Stimulated activated CD4-positive, alpha-beta T cell treated with anti-CD3 and anti-CD28 coated beads, Interleukin-12 subunit alpha, Interleukin-12 subunit beta, amount 100 ng/mL, for 48 hours (primary cell): ENCODE measurements at regions not wholly inside any gene's neighbourhood (a gene's known extent, or its start where the extent isn't known, plus 50 kb on each side); places are given as distances from the start of the nearest gene placed in this dataset.

Experiments used
- DNase-seq, 3 donors: peaks; one replicate each; pipeline ENCODE4 v3.0.0-alpha.2; 2020; ENCODE audit warnings: low read depth in 2 of 3, low spot score in 1 of 3

DNA sequence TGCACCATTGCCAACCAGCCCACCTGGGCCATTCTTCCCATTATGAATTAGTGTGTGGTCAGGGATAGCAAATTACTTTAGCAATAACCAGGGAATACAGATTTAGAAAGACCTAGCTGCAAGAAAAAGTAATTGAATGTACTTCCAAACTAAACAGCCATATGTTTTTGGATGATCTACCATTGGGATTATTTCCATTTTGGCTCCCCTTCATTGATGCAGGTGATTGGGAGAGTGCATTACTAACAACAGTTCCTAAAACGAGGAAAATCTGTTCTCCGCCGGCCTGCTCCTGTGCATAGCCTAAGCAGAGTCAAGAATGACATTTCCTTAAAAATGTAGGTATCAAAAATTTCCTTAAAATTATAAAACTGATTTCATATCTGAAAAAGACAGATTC is 58.5 kb downstream of the MAIP1 start:
- DNase-seq = no peak

DNA sequence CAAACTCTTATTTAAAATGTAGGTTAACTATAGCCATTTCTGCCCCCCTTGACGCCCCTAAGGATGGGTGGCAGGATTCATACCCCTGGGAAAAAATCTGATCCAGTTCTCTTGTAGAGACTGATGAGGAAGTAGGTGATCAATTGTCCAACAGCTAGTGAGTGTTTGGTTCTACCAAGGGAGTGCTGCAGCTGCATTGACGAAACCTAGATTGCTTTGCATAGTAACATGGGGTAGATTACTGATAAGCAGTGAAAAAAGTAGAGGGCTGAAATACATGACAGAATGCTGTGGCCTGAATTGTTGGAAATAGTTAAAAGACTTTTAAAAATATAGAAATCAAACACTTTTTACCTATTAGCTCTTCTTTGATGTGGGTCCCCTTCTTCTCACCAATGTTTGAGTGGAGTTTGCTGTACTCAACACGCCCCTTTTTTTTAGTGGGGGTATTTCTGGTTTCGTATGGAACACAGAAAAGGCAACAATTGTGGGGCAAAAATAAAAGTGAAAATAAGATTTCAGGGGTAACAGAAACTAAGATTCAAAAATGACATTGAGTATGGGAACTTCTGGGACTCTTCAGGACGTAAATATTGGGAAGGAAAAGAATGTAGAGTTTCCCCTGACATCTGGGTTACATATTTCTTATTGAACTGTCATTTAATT is 66.2 kb downstream of the MAIP1 start:
- DNase-seq = no peak

DNA sequence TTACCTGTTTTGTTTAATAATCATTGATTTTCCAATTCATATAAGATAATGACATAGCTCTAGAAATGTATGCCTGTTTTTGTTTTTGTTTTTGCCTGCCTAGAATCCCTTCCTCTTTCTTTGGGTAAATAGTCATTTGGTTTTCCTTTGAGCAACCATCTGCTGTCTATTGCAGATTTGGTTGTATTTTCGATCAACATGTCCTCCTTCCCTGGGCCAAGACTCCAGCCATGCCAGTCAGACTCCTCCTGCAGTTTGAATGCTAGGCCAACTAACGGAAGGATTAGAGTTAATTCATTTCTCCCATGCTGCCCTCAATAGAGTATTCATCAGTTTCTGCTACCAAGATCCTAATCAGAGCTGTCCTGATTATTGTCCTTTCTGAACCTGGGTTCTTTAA is 67.1 kb downstream of the MAIP1 start:
- DNase-seq = no peak

DNA sequence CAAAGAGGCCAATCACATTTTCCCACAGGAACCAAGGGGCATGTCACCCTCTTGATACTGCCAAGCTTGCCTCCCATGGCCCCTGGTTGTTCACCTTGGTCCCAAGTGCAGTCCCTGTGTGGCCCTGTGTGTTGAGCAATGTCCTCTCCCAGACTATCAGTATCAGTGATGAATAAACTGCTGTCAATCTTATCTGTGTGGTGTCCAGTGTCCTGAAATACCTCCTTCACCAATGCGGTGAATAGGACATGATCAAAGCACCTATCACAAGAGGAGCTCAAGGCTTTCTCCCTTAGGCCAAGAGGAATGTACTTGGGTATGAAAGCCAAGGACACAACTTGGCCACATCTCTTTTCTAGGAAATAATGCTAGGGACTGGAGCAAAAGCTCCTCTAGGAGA is 68.2 kb downstream of the MAIP1 start:
- DNase-seq = no peak

DNA sequence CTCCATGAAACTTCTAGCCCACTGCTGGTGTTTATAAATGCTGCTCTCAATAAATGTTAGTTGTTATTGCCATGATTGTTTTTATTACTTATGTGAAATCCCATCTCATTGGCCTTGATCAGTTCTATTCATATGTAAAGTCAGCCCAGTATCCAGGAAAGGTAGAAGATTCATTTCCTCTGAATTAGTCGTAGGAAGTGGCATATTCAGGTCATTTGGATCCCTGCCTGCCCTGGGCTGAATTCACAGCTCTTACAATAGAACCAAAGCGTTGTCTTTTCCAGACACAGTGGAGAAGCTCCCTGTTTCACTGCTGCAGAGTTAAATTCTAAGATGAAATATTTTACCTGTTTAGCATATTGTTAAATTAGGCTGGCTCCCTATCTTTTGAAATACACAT is 70.3 kb downstream of the MAIP1 start:
- no peak for DNase-seq

DNA sequence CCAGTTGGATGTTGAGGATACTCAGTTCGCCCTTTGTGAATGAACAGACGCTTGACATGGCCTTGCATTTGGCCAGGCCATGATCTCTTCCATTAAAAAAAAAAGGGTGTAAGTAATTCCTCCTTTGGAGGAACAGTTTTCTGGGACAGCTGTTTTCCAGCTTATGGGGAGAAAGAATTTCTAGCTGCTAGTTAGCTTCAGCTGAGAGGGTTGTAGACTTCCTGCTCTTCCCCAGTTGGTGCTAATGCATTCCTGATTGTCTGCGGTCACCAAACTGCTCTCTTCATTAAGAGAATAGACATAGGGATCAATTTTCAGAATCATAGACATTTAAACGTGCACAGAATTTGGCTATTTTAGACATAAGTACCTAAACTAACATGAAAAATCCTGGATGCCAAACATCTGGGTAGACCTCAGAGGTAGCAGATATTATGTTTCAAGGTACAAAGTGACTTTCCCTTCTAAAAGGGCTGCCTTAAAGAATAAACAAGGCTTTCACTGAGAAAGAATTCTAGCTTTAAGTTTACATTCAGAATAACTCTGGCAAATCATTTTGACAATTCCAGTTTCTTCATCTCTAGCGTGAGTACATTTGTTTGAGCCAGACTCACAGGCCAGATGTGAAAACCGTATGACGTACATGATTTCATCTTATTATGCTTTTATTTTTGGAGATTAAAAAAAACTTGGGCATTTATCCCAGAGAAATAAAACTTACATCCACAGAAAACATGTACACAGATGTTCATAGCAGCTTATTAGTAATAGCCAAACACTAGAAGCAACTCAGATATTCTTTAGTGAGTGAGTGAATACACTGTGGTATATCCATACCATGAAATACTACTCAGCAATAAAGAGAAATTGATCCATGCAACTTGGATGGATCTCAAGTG is 71.2 kb downstream of the MAIP1 start:
- no peak for DNase-seq

DNA sequence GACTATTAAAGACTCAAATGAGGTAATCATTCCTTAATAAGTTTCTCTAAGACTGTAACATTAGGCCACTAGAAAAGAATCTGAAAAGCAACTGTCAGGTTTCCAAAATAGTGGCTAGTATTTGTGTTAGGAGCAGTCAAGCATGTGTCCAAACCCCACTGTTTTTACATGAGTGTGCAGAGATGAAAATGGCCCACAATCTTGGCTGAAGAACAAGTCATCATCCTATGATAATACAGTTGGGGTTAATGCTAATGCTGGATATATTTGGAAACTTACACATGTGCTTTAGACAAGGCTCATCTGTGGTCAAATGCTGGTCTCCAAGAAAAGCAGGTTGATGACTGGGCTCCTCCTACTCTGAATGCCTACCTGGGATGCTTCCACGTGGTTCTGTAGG is 73.6 kb downstream of the MAIP1 start:
- no peak for DNase-seq

DNA sequence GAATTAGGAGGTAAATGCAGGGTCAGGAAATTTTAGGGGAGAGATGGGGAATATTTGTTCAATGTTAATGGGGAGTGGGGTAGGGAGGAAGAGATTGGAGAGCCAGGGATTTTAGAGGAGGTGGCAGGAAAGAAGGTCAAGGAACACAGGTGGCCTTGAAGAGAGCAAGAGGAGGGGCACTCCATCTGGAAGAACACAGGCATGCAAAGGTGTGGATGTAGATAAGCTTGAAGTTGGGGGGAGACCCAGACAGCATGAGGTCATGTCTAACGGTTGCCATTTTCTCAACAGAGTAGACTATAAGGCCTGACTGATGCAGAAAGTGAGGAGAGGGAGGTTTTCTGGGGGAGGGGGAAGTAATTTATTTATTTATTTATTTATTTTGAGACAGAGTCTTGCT is 77.5 kb downstream of the MAIP1 start:
- no peak for DNase-seq

DNA sequence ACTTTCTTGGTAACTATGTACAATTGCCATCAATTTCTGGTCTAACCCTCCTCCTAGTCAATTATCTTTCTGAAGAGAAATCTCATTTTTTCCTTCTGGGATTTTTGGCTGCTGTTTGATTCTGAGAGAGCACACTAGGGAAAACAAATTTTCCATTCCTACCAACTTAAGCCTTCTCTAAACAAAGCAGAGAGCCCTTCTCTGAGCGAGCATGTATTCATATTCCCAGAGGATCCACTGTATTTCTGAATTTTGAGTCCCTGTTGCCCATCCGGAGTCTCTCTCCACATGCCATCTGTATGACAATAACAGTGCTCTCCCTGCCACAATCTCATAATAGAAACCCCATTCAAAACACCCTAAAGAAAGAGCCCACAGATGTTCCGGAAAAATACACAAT is 78.5 kb downstream of the MAIP1 start:
- DNase-seq = no peak

DNA sequence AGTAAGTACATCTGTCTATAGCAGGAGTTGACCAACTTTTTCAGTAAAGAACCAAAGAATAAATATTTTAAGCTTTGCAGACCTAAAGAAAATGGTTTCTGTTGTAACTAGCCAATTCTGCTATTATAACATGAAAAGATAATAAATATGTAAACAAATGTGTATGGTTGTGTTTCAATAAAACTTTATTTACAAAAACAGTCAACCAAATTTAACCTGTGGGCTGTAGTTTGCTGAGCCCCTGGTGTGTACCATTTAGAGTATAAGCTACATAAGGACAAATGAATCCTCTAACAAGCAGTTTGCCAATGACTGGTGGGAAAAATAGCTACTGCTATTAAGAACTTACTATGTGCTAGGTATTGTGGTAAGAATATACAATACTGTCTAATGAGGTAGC is 79.4 kb downstream of the MAIP1 start:
- no peak for DNase-seq

DNA sequence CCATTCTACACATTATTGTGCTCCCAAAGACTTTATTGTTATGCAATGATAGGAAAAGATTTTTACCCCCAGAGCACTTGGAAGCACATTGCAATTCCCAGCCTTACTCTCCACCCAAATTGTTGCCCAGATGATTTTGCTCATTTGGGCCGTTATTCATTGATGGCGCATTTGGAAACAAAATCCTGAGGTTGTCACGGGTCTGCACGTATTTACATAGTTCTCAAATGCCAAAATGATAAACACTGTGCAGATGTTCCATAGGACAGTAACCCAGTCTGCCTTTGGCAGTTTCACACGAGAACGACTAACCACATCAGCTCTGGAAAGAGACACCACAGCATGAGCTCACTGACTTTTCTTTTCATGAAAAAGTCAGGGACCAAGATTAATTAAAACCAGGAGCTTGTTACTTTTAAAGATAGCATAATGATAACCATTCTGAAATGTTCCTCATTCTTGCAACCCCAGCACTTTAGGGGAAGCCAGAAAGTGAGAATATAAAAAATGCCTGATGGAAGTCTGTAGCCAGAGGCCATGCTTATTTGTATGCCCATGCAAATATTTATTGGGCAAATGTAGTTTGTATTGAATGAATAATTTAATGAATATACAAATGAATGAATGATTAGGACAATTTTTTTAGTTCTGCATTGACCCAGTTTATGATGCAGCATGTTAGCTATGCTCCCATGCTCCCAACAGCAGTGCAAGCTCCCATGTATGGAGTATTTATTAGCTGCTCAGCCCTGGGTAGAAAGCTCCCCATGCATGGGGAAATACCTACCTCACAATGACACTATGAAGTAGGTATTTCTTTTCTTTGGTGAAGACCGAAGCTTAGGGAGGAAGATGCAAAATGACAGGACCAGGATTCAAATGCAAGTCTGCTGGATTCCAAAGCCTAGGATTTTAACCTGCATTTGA is 84.6 kb downstream of the MAIP1 start:
- no peak for DNase-seq

DNA sequence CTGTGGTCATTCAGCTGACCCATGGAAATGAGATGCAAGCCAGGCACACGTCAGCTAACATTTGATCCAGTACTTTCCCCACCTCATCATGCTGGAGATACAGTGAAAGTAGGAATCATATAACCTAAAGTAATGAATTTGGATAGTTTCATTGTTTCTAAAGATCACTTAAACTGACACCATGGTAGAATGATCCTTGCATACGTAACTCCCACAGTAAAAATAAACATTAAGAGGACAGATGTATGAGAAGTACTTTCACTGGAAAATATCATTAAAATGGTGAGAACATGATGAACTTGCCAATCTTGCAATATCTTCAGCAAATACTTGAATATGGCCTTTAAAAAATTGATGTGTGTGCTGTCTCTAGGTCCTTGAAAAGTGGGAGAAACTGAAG is 85.4 kb downstream of the MAIP1 start:
- DNase-seq = no peak

DNA sequence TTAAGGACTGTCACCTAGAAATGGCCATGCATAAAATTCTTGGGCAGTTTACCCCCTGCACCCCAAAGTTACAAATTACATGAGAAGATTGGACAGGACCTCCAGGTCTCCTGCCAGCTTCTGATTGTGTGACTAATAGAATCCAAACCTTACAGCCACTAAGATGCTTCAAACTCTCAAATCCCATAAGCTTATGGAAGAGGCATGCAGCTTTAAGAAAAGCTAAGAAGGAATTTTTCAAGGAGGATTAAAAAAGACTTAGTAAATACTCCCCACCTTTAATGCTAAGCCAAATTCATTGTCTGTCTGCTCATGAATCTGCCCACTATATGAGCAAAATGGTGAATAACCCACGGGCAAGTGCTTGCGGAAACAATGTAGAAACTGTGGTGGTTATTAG is 86.3 kb downstream of the MAIP1 start:
- no peak for DNase-seq

DNA sequence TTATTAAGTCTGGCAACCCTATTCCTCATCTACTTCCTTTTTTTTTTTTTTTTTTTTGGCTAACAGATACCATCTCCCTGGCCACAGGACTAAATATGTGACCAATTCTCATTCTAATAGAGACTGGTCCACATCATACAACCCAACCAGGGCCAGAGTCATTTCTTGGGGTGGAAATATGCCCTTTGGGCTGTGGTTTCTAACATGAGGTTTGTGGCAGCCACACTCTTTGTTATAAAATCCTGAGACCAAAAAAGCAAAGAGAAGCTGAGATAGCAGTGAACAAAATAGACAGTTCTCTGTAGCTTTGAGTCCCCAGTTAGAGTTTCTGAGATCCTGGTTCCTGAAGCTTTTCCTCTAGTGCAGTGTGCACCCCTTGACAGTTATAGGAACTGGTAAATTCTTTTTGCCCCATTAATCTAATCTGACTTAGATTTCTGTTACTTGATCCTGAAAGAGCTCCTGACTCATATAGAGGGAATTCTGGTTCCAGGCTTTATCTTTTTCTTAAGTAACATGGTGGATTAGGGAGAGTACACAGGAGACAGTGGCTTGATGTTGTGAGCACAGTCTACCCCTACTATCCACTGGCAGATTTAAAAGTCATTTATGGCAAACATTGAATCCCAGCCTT is 86.8 kb downstream of the MAIP1 start:
- no peak for DNase-seq

DNA sequence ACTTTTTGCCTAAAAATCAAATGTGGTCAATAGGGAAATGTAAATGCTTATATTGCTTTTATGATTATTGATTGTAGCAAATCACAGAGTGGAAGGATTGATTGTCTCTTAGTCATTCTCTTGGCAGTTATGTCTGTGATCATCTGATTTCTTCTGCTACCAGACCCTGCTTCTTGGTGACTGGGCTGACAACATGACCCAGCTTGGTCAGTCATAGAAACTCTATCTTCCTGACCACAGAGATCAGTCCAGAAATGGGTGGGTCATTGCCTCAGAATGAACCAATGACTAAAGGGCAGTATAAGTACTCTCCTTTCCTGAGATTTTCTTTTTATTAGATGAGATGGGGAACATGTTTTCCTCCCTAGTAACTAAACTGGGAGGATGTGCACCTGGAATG is 87.6 kb downstream of the MAIP1 start:
- DNase-seq = no peak

DNA sequence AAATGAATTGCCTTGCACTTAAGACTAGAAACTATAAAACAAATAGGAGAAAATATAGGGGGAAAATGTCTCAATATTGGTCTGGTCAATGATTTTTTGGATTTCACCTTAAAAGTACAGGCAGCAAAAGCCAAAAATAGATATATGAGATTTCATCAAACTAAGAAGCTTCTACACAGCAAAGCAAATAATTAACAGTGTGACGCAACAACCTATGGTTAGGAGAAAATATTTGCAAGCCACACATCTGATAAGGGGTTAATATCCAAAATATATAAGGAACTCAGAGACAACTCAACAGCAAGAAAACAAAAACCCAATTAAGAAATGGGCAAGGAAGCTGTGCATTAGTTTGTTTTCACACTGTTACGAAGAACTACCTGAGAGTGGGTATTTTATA is 89.1 kb downstream of the MAIP1 start:
- DNase-seq = no peak

DNA sequence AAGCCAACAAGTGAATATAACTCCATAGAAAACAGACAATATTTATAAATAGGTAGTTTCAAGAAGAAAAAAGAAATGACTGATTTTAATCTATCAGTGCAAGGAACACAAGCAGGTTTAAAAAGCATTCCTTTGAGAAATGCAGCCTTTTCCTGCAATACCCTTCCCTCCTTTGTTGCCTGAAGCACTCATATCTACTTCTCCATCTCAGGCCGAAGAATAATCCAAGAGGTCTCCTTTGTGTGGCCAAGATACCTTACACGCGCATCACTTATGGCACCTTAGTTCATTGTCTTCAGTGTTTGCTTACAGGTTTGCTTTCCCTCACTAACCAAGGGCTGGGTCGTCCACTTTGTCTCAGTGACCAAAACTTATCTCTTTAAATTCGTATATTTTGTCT is 93.0 kb downstream of the MAIP1 start:
- no peak for DNase-seq

DNA sequence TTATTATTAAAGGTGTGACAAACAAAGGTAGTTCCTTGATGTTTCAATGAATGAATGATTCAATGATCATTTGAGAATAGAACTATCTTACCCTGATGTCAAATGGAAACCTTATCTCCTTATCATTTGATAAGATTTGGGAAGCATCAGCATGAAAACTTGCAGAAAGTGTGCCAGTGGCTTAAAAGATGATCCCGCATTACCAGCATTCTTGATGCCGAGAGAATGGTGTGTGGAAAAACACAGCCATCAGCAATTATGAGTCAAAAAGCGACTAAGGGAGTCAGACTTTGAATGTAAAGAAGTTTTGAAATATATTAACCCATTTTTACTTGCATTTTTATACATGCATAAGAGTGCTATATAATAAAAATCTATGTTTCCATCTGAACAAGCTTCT is 93.7 kb downstream of the MAIP1 start:
- DNase-seq = no peak

DNA sequence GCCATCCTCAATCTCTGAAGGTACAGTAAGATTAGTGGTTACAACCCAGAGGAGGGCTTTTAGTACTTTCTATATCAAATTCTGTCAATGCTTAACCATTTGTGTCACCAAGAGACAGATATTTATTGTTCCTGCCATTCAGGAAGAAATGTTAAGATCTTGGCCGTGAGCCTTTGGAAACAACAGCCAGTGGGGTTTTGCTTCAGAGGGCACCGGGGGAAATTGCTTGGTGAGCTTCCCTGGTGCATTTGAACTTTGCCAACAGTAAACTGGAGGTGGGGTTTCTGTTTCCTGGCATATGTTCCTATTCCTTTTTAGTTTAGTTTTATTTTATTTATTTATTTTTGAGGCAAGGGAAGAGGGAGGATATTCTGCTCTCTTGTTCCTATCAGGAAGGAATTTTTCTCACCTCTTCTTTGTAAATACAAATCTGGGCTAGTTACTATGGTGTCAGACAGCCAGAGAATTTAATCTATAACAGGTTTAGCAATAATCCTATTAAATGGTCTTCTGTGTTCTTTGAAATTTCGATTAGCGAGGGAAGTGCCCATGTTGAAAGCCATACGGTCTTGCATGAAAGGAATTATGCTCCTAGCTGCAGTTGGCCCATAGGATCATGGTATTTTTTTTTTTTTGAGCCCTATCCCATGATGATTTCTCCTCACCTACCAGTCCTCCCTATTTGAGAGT is 95.7 kb downstream of the MAIP1 start:
- no peak for DNase-seq

DNA sequence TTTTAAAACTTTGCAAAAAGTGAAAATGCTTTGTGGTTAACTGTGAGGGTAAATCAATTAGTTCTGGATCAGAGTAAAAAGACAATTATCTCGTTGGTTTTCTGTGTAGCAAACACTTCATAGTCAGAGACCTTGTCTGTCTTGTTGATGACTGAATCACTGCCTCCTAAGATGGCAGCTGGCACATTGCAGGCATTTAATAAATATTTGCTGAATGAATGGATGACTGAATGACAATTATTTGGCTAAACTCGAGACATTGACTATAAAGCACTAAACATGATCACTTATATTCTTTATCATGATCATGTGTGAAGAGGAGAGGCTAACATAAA is 96.2 kb downstream of the MAIP1 start:
- no peak for DNase-seq

DNA sequence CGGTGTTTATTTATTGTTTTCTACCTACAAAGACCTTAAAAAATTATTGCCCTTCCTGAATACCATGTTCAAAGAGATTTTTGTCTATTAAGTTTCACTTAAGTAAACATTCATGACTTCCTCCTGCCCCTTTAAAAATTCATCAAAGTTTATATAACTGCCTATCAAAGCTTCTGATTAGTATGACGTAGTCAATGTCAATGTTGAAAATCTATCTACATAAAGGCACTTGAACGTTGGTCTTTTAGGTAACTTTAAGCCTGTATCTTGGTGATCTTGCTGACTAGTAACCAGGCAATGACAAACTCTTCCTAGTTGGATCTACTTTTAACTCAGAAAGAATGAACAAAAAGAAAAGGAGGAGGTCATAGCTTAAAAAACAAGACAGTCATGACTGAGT is 97.2 kb downstream of the MAIP1 start:
- DNase-seq = no peak
